GM12878 (cell line): ENCODE measurements at regions not wholly inside any gene's neighbourhood (a gene's known extent, or its start where the extent isn't known, plus 50 kb on each side); places are given as distances from the start of the nearest gene placed in this dataset.

Source experiments
- CUX1 ChIP-seq: IDR thresholded peaks from 2 replicates; pipeline ENCODE4 v1.6.1; 2012; ENCODE audit warnings: improper control_type of control experiment, low read depth, low read length; ENCODE audit not compliant: insufficient replicate concordance
- FOS ChIP-seq: IDR thresholded peaks from 3 replicates; pipeline ENCODE4 v1.6.1; 2011; ENCODE audit warnings: borderline replicate concordance; ENCODE audit not compliant: insufficient read length; ENCODE audit errors: extremely low read depth
- GABPA ChIP-seq: IDR thresholded peaks from 2 replicates; pipeline ENCODE4 v1.6.1; 2014; ENCODE audit warnings: antibody characterized with exemption, low read depth, mild to moderate bottlenecking, inconsistent platforms
- IRF4 ChIP-seq: IDR thresholded peaks from 2 replicates; pipeline ENCODE4 v1.6.1; 2011; ENCODE audit warnings: low read depth, low read length
- RUNX3 ChIP-seq: IDR thresholded peaks from 2 replicates; pipeline ENCODE4 v1.6.1; 2012; ENCODE audit warnings: low read length, inconsistent platforms
- ZBTB33 ChIP-seq: fragments of 450-650 bp; IDR thresholded peaks from 2 replicates; pipeline ENCODE4 v1.6.1; 2017; ENCODE audit warnings: mild to moderate bottlenecking
- TF ChIP-seq, protein P1 (sequence below): fragments of 450-650 bp; formaldehyde crosslinking; IDR thresholded peaks from 2 replicates; pipeline ENCODE4 v1.4.0; 2020; ENCODE audit warnings: mild to moderate bottlenecking, moderate library complexity

- TF ChIP-seq CUX1 (no peak), ZBTB33 (no peak), FOS (no peak), RUNX3 (no peak), GABPA (no peak), IRF4 (no peak)
- TF ChIP-seq, protein P1, sequence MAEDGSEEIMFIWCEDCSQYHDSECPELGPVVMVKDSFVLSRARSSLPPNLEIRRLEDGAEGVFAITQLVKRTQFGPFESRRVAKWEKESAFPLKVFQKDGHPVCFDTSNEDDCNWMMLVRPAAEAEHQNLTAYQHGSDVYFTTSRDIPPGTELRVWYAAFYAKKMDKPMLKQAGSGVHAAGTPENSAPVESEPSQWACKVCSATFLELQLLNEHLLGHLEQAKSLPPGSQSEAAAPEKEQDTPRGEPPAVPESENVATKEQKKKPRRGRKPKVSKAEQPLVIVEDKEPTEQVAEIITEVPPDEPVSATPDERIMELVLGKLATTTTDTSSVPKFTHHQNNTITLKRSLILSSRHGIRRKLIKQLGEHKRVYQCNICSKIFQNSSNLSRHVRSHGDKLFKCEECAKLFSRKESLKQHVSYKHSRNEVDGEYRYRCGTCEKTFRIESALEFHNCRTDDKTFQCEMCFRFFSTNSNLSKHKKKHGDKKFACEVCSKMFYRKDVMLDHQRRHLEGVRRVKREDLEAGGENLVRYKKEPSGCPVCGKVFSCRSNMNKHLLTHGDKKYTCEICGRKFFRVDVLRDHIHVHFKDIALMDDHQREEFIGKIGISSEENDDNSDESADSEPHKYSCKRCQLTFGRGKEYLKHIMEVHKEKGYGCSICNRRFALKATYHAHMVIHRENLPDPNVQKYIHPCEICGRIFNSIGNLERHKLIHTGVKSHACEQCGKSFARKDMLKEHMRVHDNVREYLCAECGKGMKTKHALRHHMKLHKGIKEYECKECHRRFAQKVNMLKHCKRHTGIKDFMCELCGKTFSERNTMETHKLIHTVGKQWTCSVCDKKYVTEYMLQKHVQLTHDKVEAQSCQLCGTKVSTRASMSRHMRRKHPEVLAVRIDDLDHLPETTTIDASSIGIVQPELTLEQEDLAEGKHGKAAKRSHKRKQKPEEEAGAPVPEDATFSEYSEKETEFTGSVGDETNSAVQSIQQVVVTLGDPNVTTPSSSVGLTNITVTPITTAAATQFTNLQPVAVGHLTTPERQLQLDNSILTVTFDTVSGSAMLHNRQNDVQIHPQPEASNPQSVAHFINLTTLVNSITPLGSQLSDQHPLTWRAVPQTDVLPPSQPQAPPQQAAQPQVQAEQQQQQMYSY (CRISPR knock-in tag) = no peak
These were observed 96.4 kb downstream of the CTTN start (continued) for GRCh38 chr11:70494559-70495350.
